GM19023 (cell line): ENCODE measurements at regions not wholly inside any gene's neighbourhood (a gene's known extent, or its start where the extent isn't known, plus 50 kb on each side); places are given as distances from the start of the nearest gene placed in this dataset.
"Not testable (repeated sequence)": the region's sequence is repeated elsewhere in the genome, so short reads cannot be mapped to it uniquely, and the experiment has no call there.

Source experiments
- ATAC-seq: cut with Tn5 transposase; IDR thresholded peaks from one replicate; pipeline ENCODE4 v1.9.1; 2021; ENCODE audit warnings: mild to moderate bottlenecking, moderate library complexity; ENCODE audit not compliant: unreplicated experiment

GRCh38 chr2:31664949-31665724, 84.4 kb upstream of the SRD5A2 start:
- ATAC-seq = no peak

- no peak for ATAC-seq
These were observed 80.1 kb upstream of the SRD5A2 start for GRCh38 chr2:31660812-31661335.

DNA sequence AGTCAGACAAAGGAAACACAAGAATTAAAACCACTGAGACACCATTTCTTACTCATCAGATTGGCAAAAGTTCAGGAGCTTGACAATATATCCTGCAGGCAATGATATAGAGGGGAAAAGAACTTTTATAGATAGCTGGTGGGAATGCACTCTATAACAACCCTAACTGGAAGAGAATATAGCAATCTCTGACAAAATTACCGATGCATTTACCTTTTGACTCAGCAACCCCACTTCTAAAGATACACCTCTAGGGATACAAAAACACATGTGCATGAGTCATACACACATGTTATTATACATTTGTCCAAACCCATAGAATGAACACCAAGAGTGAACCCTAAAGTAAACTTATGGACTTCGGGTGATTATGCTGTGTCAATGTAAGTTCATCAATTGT, 79.4 kb upstream of the SRD5A2 start:
- ATAC-seq = no peak

GRCh38 chr2:31654241-31654640, 73.5 kb upstream of the SRD5A2 start:
- no peak for ATAC-seq

- no peak for ATAC-seq
These were observed 71.0 kb upstream of the SRD5A2 start for GRCh38 chr2:31651736-31652135.

- no peak for ATAC-seq
These were observed 70.5 kb upstream of the SRD5A2 start for GRCh38 chr2:31651267-31651666.

DNA sequence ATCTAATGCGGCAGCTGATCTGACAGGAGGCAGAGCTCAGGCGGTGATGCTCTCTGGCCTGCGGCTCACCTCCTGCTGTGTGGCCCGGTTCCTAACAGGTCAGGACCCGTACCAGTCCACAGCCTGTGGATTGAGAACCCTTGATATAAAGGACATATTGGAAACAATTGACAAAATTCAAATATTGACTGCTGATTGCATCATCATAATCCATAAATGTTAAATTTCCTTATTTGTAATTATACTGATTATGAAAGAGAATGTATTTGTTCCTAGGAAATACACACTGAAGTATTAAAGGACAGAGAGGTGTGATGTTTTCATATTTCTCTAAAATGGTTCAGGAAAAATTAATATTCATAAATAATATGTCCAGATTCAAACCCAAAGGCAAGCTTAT, 63.8 kb upstream of the SRD5A2 start:
- ATAC-seq = no peak

DNA sequence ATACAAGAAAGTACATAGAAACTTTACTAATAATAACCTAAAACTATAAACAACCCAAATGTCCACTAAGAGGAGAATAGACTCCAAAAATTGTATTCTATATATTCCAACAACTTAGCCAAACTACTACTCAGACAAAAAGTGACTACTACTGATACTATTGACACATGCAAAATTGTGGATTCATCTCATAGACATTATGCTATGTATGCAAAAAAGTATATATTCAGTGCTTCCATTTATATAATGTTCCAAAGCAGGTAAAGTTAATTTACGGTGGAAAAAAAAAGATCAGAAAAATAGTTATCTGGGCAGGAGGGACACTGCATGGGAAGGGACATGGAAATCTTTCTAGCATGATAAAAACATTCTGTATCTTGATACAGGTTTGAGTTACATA, 62.0 kb upstream of the SRD5A2 start:
- no peak for ATAC-seq

- not testable (repeated sequence) for ATAC-seq
These were observed 51.5 kb upstream of the SRD5A2 start for GRCh38 chr2:31632201-31632600.
